ENCODE measurements at regions not wholly inside any gene's neighbourhood (a gene's known extent, or its start where the extent isn't known, plus 50 kb on each side); places are given as distances from the start of the nearest gene placed in this dataset.

DNA sequence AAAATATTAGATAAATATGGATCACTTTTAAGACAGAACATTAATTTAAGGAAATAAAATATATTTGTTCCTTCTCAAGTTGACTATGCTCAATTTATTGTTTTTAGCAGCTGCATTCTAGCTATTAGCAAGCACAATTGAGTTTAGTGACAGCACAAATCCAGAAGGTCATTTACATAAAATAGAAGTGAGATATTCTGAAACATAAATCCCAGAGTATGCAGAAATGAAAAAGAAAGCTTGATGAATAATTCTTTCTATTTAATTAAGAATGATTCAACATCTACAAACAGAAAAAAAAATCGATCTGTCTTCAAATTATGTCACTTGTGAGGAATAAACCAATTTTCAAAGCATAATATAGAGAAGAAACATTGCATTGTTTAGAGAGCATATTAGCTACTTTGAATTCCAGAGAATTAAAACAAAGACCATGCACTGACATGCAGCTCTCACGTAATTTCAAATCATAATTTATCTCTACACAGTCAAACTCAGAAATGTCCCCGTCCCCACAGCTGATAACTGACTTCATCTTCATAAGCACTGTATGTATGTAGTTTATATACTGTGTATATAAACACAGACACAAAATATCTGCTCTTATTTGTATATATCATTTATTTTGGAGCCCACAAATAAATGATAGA lies 458.4 kb downstream of the TMX3 start:
- no peak for FAIRE-seq
- H3K36me3 ChIP-seq (ENCODE audit: control insufficient read depth, insufficient read depth, low read length): no peaks in the 10 kb centered on the region
- TF ChIP-seq, protein P1, sequence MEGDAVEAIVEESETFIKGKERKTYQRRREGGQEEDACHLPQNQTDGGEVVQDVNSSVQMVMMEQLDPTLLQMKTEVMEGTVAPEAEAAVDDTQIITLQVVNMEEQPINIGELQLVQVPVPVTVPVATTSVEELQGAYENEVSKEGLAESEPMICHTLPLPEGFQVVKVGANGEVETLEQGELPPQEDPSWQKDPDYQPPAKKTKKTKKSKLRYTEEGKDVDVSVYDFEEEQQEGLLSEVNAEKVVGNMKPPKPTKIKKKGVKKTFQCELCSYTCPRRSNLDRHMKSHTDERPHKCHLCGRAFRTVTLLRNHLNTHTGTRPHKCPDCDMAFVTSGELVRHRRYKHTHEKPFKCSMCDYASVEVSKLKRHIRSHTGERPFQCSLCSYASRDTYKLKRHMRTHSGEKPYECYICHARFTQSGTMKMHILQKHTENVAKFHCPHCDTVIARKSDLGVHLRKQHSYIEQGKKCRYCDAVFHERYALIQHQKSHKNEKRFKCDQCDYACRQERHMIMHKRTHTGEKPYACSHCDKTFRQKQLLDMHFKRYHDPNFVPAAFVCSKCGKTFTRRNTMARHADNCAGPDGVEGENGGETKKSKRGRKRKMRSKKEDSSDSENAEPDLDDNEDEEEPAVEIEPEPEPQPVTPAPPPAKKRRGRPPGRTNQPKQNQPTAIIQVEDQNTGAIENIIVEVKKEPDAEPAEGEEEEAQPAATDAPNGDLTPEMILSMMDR (IDR thresholded peaks at IDR 0.05; ENCODE audit: insufficient read depth, low read length, severe bottlenecking): no peak
- H3K4me3 ChIP-seq (ENCODE audit: low read depth, low read length): no peak overlapping the region
- H3K27me3 ChIP-seq (ENCODE audit: control insufficient read depth, insufficient read depth, low read length): no peaks in the 10 kb centered on the region
- no peak for DNase-seq (ENCODE audit: low read depth)

- Histone ChIP-seq H3K36me3 (ENCODE audit: control insufficient read depth, insufficient read depth, low read length) (no peaks in the 10 kb centered on the region), H3K4me3 (ENCODE audit: low read depth, low read length) (no peak overlapping the region), H3K27me3 (ENCODE audit: control insufficient read depth, insufficient read depth, low read length) (no peaks in the 10 kb centered on the region)
- TF ChIP-seq, protein P1 (IDR thresholded peaks at IDR 0.05; ENCODE audit: insufficient read depth, low read length, severe bottlenecking): no peak
- FAIRE-seq (no peak), DNase-seq (ENCODE audit: low read depth) (peak; percentile 30)
Observed at GRCh38 chr18:68244786-68245185, 470.1 kb downstream of the TMX3 start.

GRCh38 chr18:68241881-68242280 lies 473.0 kb downstream of the TMX3 start:
- DNase-seq (ENCODE audit: low read depth): no peak
- Histone ChIP-seq H3K36me3 (ENCODE audit: control insufficient read depth, insufficient read depth, low read length) (no peaks in the 10 kb centered on the region), H3K4me3 (ENCODE audit: low read depth, low read length) (no peak overlapping the region), H3K27me3 (ENCODE audit: control insufficient read depth, insufficient read depth, low read length) (no peaks in the 10 kb centered on the region)
- no peak for FAIRE-seq
- TF ChIP-seq, protein P1 (IDR thresholded peaks at IDR 0.05; ENCODE audit: insufficient read depth, low read length, severe bottlenecking): no peak

DNA sequence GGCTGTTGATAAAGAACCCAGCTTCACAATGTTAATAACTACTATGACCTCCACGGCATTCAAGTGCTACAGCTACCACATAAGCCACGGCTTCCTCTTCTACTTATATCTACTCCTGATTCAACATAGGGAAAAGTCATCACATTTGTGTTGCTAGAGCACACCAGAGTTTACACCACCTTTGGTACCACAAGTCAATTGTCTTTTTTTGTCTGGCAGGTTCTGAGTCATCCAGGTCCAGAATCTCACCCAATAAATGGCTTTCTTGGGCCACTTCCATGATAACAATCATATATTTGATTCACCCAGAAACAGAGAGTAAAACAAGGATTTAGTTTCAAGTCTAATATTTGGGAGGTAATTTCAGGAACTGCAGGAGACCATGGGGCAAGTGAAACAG lies 480.2 kb downstream of the TMX3 start:
- TF ChIP-seq, protein P1 (IDR thresholded peaks at IDR 0.05; ENCODE audit: insufficient read depth, low read length, severe bottlenecking): no peak
- Histone ChIP-seq H3K36me3 (ENCODE audit: control insufficient read depth, insufficient read depth, low read length) (no peaks in the 10 kb centered on the region), H3K4me3 (ENCODE audit: low read depth, low read length) (no peak overlapping the region), H3K27me3 (ENCODE audit: control insufficient read depth, insufficient read depth, low read length) (no peaks in the 10 kb centered on the region)
- FAIRE-seq: no peak
- no peak for DNase-seq (ENCODE audit: low read depth)

- FAIRE-seq: no peak
- Histone ChIP-seq H3K27me3 (ENCODE audit: control insufficient read depth, insufficient read depth, low read length) (no peaks in the 10 kb centered on the region), H3K4me3 (ENCODE audit: low read depth, low read length) (no peak overlapping the region), H3K36me3 (ENCODE audit: control insufficient read depth, insufficient read depth, low read length) (no peaks in the 10 kb centered on the region)
- TF ChIP-seq, protein P1 (IDR thresholded peaks at IDR 0.05; ENCODE audit: insufficient read depth, low read length, severe bottlenecking): no peak
- DNase-seq (ENCODE audit: low read depth): no peak
Observed at GRCh38 chr18:68234131-68234530, 480.8 kb downstream of the TMX3 start.

- FAIRE-seq: no peak
- no peak overlapping the region for H3K4me3 ChIP-seq (ENCODE audit: low read depth, low read length)
- no peaks in the 10 kb centered on the region for H3K27me3 ChIP-seq (ENCODE audit: control insufficient read depth, insufficient read depth, low read length)
- no peaks in the 10 kb centered on the region for H3K36me3 ChIP-seq (ENCODE audit: control insufficient read depth, insufficient read depth, low read length)
- TF ChIP-seq, protein P1 (IDR thresholded peaks at IDR 0.05; ENCODE audit: insufficient read depth, low read length, severe bottlenecking): no peak
- DNase-seq (ENCODE audit: low read depth): no peak
Observed at GRCh38 chr18:68233018-68233417, 481.9 kb downstream of the TMX3 start.
